ENCODE measurements at regions not wholly inside any gene's neighbourhood (a gene's known extent, or its start where the extent isn't known, plus 50 kb on each side); places are given as distances from the start of the nearest gene placed in this dataset.

GRCh38 chr13:100734194-100734720, 59.7 kb upstream of the TMTC4 start:
- no peaks in the 10 kb centered on the region for H3K9me3 ChIP-seq (ENCODE audit: control insufficient read depth in 1 of 2, insufficient read depth in 1 of 2, low read depth in 1 of 2, low read length in 2 of 2)
- H3K9ac ChIP-seq (ENCODE audit: low read length): no peak overlapping the region
- no peaks in the 10 kb centered on the region for H3K9me2 ChIP-seq (ENCODE audit: insufficient read depth)
- DNase-seq (ENCODE audit: low read depth, low spot score) (no peak), ATAC-seq (no peak)
- CTCF ChIA-PET: interaction anchor here (1.3 kb wide), 1 partner anchor 9 kb away, joined by 4 read pairs; no protein-coding TSS in a partner anchor
- no peak overlapping the region for H3K4me3 ChIP-seq (replicated peaks in 1 of 2; ENCODE audit: low read depth in 1 of 2, low read length in 2 of 2)
- intact Hi-C loops (cut with micrococcal nuclease): no loop called here
- H3K27me3 ChIP-seq (ENCODE audit: insufficient read depth, low read length): no peaks in the 10 kb centered on the region
- RAD21 ChIA-PET (ENCODE audit: low non-redundant PET in 1 of 2, low total read pairs in 2 of 2, uncharacterized antibody in 2 of 2, unreplicated experiment in 2 of 2): no interaction called here
- H3K4me1 ChIP-seq (ENCODE audit: control insufficient read depth in 1 of 2, insufficient read depth in 2 of 2, low read length in 2 of 2): no peaks in the 10 kb centered on the region
- H2AFZ ChIP-seq (ENCODE audit: low read depth, low read length, poor library complexity, severe bottlenecking): no peak overlapping the region
- H4K20me1 ChIP-seq (ENCODE audit: insufficient read depth): no peaks in the 10 kb centered on the region
- TF ChIP-seq, protein P1, sequence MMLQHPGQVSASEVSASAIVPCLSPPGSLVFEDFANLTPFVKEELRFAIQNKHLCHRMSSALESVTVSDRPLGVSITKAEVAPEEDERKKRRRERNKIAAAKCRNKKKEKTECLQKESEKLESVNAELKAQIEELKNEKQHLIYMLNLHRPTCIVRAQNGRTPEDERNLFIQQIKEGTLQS (IDR thresholded peaks at IDR 0.05): no peak
- H3K36me3 ChIP-seq (ENCODE audit: control insufficient read depth in 1 of 2, insufficient read depth in 2 of 2, low read length in 2 of 2): no peaks in the 10 kb centered on the region
- H3K27ac ChIP-seq (ENCODE audit: low read depth, low read length): no peak overlapping the region
- no peaks in the 10 kb centered on the region for H3K79me2 ChIP-seq (ENCODE audit: insufficient read depth, low read length)
- H3K4me2 ChIP-seq (ENCODE audit: low read length): no peak overlapping the region
- POLR2A ChIA-PET: no interaction called here
- no TSS peak for BruUV-seq (replicated peaks)

- CTCF ChIA-PET: interaction anchor here (1.0 to 1.3 kb wide), 2 partner anchors 8 to 11 kb away, joined by 4 read pairs; no protein-coding TSS in a partner anchor
- H3K4me2 ChIP-seq (ENCODE audit: low read length): no peak overlapping the region
- TF ChIP-seq SRF (IDR thresholded peaks at IDR 0.05; ENCODE audit: low read depth) (no peak), FOSL1 (IDR thresholded peaks at IDR 0.05; ENCODE audit: low read depth) (no peak), YY1 (IDR thresholded peaks at IDR 0.05; ENCODE audit: extremely low read depth, insufficient replicate concordance, low read depth, low read length) (no peak), EGR1 (IDR thresholded peaks at IDR 0.05; ENCODE audit: low read depth) (no peak), POLR2AphosphoS5 (IDR thresholded peaks at IDR 0.05; ENCODE audit: low read depth, low read length) (no peak), EZH2phosphoT487 (IDR thresholded peaks at IDR 0.05; ENCODE audit: borderline replicate concordance) (no peak), POLR2A (IDR thresholded peaks at IDR 0.05; ENCODE audit: borderline replicate concordance, extremely low read depth, insufficient read depth, insufficient read length) (no peak), CBX3 (IDR thresholded peaks at IDR 0.05; ENCODE audit: low read depth) (no peak), TCF7L2 (IDR thresholded peaks at IDR 0.05; ENCODE audit: borderline replicate concordance, extremely low read depth, insufficient read depth, insufficient read length) (no peak), SIN3A (IDR thresholded peaks at IDR 0.05; ENCODE audit: low read depth) (no peak), ZFX (IDR thresholded peaks at IDR 0.05) (no peak)
- TF ChIP-seq, protein P1 (IDR thresholded peaks at IDR 0.05): no peak
- TF ChIP-seq, protein P2, sequence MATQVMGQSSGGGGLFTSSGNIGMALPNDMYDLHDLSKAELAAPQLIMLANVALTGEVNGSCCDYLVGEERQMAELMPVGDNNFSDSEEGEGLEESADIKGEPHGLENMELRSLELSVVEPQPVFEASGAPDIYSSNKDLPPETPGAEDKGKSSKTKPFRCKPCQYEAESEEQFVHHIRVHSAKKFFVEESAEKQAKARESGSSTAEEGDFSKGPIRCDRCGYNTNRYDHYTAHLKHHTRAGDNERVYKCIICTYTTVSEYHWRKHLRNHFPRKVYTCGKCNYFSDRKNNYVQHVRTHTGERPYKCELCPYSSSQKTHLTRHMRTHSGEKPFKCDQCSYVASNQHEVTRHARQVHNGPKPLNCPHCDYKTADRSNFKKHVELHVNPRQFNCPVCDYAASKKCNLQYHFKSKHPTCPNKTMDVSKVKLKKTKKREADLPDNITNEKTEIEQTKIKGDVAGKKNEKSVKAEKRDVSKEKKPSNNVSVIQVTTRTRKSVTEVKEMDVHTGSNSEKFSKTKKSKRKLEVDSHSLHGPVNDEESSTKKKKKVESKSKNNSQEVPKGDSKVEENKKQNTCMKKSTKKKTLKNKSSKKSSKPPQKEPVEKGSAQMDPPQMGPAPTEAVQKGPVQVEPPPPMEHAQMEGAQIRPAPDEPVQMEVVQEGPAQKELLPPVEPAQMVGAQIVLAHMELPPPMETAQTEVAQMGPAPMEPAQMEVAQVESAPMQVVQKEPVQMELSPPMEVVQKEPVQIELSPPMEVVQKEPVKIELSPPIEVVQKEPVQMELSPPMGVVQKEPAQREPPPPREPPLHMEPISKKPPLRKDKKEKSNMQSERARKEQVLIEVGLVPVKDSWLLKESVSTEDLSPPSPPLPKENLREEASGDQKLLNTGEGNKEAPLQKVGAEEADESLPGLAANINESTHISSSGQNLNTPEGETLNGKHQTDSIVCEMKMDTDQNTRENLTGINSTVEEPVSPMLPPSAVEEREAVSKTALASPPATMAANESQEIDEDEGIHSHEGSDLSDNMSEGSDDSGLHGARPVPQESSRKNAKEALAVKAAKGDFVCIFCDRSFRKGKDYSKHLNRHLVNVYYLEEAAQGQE (IDR thresholded peaks at IDR 0.05; ENCODE audit: low read depth): no peak
- TF ChIP-seq, protein P3, sequence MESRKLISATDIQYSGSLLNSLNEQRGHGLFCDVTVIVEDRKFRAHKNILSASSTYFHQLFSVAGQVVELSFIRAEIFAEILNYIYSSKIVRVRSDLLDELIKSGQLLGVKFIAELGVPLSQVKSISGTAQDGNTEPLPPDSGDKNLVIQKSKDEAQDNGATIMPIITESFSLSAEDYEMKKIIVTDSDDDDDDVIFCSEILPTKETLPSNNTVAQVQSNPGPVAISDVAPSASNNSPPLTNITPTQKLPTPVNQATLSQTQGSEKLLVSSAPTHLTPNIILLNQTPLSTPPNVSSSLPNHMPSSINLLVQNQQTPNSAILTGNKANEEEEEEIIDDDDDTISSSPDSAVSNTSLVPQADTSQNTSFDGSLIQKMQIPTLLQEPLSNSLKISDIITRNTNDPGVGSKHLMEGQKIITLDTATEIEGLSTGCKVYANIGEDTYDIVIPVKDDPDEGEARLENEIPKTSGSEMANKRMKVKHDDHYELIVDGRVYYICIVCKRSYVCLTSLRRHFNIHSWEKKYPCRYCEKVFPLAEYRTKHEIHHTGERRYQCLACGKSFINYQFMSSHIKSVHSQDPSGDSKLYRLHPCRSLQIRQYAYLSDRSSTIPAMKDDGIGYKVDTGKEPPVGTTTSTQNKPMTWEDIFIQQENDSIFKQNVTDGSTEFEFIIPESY (IDR thresholded peaks at IDR 0.05; ENCODE audit: extremely low read depth, insufficient replicate concordance, low read length): no peak
- H3K36me3 ChIP-seq (ENCODE audit: control insufficient read depth in 1 of 2, insufficient read depth in 2 of 2, low read length in 2 of 2): no peaks in the 10 kb centered on the region
- POLR2A ChIA-PET: no interaction called here
- intact Hi-C loops (cut with micrococcal nuclease): no loop called here
- H2AFZ ChIP-seq (ENCODE audit: low read depth, low read length, poor library complexity, severe bottlenecking): no peak overlapping the region
- no peaks in the 10 kb centered on the region for H3K27me3 ChIP-seq (ENCODE audit: insufficient read depth, low read length)
- ATAC-seq (no peak), DNase-seq (ENCODE audit: low read depth, low spot score) (no peak)
- no peaks in the 10 kb centered on the region for H3K9me2 ChIP-seq (ENCODE audit: insufficient read depth)
- no TSS peak for BruUV-seq (replicated peaks)
- H3K79me2 ChIP-seq (ENCODE audit: insufficient read depth, low read length): no peaks in the 10 kb centered on the region
- no peaks in the 10 kb centered on the region for H4K20me1 ChIP-seq (ENCODE audit: insufficient read depth)
- H3K4me3 ChIP-seq (replicated peaks in 1 of 2; ENCODE audit: low read depth in 1 of 2, low read length in 2 of 2): no peak overlapping the region
- H3K4me1 ChIP-seq (ENCODE audit: control insufficient read depth in 1 of 2, insufficient read depth in 2 of 2, low read length in 2 of 2): no peaks in the 10 kb centered on the region
- no peak overlapping the region for H3K9ac ChIP-seq (ENCODE audit: low read length)
- no peaks in the 10 kb centered on the region for H3K9me3 ChIP-seq (ENCODE audit: control insufficient read depth in 1 of 2, insufficient read depth in 1 of 2, low read depth in 1 of 2, low read length in 2 of 2)
- RAD21 ChIA-PET (ENCODE audit: low non-redundant PET in 1 of 2, low total read pairs in 2 of 2, uncharacterized antibody in 2 of 2, unreplicated experiment in 2 of 2): no interaction called here
- no peak overlapping the region for H3K27ac ChIP-seq (ENCODE audit: low read depth, low read length)
Observed at GRCh38 chr13:100733261-100733660, 58.7 kb upstream of the TMTC4 start.

Data from HCT116 (cell line).